ENCODE measurements at regions not wholly inside any gene's neighbourhood (a gene's known extent, or its start where the extent isn't known, plus 50 kb on each side); places are given as distances from the start of the nearest gene placed in this dataset.
"Not testable (repeated sequence)": the region's sequence is repeated elsewhere in the genome, so short reads cannot be mapped to it uniquely, and the experiment has no call there.

DNA sequence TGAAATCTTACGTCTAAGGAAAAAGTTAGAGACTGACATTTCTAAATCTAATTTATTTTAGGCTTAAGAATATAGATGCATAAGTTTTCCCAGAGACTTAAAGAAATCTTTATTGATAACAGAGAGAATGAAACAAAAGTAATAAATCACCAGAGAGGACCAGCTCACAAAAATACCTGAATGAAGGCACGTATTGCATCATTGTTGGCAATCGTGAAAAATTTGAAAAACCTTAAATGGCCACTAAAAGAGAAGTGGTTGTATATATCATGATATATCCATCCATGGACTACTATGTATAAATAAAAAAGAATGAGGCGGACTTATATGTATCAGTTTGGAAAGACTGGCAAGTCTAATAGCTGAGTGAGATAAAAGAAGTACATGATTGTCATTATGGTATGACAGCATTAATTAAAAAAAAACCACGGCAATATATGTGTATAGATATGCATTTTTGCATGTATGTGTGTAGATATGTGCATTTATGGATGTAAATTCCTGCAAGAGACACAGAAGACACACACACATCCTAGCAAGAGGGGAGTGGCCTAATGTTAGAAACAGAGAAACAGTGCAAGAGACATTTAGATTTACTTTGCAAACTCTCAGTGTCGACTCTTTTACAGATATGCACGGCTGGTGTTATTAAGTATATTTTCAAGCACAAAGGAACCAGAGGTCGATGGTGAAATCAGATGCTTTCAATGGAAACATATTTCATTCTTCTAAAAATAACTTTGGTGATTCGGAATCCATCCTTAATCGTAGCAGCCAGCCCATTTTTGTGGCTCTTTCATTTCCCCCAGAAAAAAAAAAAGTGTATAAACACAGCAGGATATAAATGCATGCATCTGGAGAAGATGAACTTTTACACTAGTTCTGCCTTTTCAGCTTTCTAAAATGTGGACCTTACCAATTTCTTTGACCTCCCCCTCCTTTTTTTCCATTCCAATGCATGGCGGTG lies 156.1 kb upstream of the SALL4 start:
- DNase-seq (ENCODE audit: low read depth): no peak

DNA sequence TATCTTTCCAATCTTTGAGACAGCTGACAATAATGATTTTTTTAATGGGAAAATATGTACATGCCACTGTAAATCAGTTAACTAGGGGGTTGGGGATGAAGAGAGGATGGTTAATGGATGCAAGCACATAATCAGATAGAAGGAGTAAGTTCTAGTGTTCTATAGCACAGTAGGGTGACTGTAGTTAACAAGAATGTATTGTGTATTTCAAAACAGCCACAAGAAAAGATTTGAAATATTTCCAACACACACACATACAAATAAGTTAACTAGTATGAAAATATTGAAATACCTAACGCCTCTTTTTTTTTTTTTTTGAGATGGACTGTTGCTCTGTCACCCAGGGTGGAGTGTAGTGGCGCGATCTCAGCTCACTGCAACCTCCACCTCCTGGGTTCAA lies 153.4 kb upstream of the SALL4 start:
- peak; percentile 74 for DNase-seq (ENCODE audit: low read depth)

DNA sequence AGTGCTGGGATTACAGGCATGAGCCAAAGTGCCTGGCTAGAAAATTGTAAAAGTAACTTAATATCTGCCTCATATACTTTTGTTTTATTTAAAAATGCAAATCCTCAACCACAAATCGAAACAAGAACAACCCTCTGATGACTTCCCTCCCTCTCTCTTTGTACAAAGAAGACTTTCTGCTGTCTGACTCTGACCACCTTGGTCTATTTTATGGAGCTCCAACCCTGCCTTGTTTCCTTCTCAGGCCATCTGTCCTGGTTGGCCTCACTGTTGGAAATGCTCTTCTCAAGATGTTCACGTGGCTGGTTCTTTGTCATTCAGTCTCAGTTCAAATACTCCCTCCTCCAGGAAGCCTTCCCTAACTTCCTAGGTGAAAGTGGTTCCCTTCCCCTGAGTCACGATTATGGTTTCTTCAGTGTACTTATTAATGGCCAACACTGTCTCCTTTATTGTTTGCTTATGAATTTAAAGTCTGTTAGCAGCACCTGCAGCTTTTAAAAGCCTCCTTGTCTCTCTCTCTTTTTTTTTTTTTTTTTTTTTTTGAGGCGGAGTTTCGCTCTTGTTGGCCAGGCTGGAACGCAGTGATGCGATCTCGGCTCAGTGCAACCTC lies 151.5 kb upstream of the SALL4 start:
- no peak for DNase-seq (ENCODE audit: low read depth)

DNA sequence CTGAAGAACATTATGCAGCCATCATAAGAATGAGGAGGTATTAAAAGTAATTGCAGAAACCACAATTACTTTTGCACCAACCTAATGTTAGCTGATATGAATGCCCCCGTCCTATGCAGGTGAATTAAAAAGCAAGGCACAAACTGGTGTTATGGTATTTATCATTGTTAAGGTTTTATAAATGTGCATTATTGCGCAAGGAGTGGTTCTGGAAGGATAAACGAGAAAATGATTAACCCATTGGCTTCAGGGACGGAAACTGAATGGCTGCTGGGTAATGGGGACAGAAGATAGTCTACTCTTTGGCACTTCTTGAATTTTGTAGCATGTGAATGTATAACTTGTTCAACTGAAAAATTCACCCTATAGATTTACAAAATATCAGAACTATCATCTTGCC lies 148.6 kb upstream of the SALL4 start:
- DNase-seq (ENCODE audit: low read depth): no peak

DNA sequence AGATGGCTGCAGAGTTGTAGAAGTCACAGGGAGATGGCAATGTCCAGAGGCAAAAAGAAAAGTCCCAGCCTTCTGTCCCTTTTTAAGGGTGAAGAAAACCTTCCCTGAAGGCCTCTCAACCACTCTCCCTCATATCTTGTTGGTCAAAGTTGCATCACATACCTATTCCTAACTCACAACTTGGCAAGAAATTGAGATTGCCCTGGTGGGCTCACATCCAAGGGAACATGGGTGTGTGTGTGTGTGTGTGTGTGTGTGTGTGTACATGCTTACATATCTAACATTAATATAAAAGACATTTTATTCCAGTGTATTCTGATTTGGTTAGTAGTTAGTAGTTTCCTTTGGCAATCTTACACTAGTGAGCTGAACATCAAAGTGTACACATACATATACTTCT lies 144.3 kb upstream of the SALL4 start:
- DNase-seq (ENCODE audit: low read depth): no peak

DNA sequence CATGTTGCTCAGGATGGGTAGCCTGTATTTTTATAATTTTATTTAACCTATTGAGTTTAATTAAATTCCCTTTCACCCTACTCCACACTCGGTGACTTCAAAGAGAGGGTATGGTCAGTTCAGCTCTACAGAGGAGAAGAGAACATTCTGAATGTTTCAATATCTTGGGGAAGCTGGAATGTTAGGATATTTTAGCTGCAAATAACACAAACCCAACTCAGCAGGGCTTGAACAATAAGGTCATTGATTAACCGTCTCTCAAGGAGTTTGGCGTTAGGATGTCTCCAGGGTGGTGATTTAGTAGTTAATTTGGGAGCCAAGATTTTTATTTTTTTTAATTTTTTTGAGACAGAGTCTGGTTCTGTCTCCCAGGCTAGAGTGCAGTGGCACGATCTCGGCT lies 143.6 kb upstream of the SALL4 start:
- no peak for DNase-seq (ENCODE audit: low read depth)

DNA sequence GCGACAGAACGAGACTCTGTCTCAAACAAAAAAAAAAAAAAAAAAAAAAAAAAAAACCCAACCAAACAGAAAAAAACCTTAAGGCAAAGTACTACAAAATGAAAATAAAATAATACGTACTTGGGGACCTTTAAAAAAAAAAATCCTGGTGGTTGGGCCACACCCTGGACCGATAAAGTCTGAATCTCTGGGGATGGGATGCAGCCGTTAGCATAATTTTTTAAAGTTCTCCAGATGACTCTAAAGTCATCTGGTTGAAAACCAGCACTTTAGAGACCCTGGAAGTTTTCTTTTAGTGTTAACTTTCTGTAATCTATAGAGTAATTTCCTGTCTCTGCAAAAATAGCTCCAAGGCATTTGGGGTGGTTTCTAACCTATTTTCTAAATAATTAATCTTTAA lies 142.9 kb upstream of the SALL4 start:
- DNase-seq (ENCODE audit: low read depth): no peak

DNA sequence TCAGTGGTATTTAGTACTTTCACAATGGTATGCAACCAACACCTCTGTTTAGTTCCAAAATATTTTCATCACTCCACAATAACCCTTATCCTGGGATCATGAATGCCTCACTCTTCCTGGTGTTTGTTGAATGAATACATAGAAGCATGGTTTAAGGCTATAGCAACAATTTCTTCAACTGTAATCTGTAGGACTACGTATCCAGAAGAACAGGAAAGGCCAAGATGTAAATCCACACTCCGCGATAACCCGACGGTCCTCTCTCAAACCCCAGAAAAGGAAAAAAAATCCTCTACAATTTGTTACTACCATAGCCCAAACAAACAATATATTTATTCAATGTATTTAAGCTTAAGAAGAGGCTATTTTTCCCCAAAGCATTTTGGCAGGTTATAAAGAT lies 141.4 kb upstream of the SALL4 start:
- DNase-seq (ENCODE audit: low read depth): no peak

DNA sequence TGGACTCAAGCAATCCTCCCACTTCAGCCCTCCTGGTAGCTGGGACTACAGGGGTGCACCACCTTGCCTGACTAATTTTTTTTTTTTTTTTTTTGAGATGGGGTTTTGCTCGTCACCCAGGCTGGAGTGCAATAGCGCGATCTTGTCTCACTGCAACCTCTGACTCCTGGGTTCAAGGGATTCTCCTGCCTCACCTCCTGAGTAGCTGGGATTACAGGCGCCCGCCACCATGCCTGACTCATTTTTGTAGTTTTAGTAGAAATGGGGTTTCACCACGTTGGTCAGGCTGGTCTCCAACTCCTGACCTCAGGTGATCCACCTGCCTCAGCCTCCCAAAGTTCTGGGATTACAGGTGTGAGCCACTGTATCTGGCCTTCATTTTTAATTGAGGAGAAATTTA lies 141.0 kb upstream of the SALL4 start:
- DNase-seq (ENCODE audit: low read depth): not testable (repeated sequence)

DNA sequence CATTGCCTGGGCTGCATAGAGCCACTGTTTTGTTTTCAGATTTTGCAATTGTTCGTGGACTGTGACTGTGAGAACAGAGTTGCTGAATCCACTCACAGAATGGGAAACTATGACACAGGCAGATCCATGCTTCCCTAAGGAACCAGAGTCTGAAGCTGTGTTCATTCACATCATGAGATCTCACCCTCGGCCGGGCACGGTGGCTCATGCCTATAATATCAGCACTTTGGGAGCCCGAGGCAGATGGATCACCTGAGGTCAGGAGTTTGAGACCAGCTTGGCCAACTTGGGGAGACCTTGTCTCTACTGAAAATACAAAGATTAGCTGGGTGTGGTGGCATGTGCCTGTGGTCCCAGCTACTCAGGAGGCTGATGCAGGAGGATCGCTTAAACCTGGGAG lies 139.2 kb upstream of the SALL4 start:
- no peak for DNase-seq (ENCODE audit: low read depth)

DNA sequence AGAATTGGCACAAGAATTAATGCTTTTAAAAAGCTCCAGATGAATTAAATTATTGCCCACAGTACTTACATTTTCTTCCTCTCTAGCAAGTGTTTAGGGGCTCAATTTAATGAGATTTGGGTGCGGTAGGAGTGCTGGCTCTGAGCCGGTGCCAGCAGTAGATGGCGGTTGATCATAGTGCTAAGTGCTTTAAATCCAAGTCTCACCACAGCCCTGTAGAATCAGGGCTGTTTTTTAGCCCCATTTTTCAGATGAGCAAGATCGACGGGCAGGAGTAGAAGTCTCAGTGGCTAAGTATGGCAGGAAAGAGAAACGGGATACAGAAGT lies 136.9 kb upstream of the SALL4 start:
- DNase-seq (ENCODE audit: low read depth): no peak

DNA sequence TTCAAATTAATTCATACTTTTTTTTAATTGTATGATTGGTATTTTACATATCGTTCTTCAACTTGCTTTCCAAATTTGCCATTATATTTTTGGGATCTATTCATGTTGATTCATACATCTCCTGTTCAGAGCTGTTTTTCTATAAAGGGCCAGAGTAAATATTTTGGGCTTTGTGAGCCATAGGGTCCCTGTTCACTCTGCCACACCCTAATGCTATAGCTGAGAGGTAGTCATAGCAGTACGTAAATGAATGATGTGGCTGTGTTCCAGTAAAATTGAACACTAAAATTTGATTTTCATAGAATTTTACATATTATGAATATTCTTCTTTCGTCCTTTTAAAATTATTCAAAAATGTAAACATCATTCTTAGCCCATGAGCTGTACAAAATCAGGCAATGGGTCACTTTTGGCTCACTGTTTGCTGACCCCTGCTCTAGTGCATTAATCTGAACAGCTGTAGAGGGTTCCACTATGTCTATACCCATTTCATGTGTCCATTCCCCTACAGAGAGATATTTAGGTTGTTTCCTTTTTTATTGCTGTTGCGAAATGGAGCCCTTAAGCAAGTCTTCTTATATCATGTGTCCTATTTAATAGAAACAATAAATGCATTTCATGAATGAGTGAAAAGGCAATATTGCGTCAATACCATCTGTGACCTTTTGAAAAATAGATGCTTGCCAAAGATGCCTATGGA lies 136.4 kb upstream of the SALL4 start:
- no peak for DNase-seq (ENCODE audit: low read depth)

DNA sequence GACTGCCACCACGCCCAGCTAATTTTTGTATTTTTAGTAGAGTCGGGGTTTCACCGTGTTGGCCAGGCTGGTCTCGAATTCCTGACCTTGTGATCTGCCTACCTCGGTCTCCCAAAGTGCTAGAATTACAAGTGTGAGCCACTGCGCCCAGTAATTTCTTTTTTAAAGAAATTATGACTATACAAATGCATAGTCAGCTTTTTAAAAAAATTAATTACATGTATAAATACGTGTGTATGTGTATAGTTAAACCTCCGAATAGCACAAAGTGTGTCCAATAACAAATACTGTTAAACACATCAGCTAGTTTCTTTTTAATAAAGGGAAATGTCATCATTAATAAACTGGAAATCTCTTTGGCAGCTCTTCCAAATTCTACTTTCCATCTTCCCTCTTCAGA lies 135.5 kb upstream of the SALL4 start:
- DNase-seq (ENCODE audit: low read depth): no peak

DNA sequence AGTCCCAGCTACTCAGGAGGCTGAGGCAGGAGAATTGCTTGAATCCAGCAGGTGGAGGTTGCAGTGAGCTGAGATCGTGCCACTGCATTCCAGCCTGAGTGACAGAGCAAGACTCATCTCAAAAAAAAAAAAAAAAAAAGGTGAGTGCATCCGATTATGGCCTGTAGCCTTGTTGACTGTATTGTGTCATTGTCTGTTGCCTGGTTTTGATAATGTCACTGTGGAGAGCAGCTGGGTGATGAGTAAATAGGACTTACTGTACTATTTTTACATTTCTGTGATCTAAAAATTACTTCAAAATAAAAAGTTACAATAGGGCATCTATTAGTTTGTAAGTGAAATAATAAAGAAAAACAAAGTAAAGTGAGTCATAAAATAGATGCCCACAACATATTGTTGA lies 134.1 kb upstream of the SALL4 start:
- no peak for DNase-seq (ENCODE audit: low read depth)

DNA sequence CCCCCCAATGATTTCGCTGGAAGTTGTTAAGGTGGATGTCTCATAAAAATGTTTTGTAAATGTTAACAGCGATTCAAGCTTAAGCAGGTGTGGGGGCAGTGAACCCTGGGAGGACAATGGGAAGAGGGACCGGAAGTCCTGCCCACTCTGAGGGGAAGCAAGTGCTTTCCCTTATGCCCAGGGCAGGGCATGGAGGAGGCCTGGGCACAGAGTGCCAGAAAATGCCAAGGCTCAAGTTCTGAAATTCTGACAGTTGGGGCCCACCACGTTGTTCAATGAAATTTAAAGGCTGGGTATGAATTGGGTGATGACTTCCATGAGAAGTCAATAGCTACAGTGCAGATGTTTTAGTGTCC lies 132.7 kb upstream of the SALL4 start:
- DNase-seq (ENCODE audit: low read depth): no peak

DNA sequence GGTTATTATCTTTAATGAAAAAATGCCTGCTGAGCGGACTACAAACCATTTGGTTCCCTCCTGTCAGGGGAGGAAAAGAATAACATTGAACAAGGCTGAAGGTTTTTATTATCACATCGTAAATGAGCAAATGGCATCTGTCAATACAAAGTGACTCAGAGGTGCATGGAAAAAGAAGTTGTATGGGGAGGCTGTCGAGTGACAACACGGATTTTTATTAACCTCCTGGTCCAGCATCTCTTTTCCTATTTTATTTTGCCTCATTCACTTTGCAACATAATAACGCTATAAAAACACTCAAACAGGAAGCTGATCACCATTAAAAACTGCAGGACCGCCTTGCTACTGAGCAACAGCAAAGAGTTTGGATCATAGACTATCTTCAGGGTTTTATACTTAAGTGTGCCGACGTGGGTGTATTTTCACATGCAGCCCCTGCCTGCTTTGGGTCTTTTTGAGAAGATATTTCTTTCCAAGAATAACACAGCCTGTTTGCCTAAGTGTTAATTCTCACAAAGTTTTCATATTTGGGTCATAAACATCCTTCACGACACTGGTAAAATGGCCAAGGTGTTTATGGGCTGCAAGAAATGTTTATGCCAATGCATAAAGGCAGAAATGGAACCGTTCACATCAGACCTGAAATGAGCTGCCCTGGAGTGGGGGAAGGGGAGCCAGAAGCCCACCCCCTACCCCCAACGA lies 132.1 kb upstream of the SALL4 start:
- DNase-seq (ENCODE audit: low read depth): no peak

DNA sequence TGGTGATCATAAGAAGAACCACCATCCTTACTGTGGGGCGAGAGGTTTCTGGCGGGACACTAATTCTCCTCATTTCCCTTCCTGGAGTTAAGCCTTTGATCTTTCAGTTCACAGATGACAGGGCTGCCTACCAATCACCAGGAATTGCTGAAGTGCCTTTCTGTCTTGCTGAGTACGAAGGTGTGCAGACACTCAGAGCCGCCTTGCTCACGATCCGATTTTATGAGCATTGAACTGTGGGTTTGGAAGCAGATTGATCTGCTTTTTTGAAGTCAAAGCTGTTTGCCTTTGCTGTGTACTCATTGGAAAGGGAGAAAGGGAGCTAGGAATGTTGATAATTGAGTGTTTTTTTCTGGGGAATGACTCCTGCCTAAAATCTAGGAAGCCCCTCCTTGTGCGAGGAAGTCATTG lies 129.1 kb upstream of the SALL4 start:
- DNase-seq (ENCODE audit: low read depth): no peak

DNA sequence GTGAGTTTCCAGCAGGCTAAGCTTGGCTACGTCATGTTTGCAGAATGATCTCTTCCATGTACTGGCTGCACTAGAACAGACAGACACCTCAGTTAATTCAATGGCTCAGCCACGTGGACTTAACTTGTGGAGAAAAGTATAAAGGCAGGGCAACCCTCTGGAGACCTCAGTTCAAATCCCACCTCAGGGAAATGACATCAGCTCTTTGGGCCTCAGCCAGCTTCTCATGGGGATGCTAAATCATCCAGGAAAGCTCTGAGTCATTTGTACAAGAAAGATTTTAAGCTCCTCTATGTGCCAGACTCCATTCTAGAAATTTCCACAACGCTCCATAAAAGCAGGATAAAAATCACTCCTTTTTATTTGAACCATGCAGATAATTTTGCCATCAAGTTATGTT lies 128.5 kb upstream of the SALL4 start:
- DNase-seq (ENCODE audit: low read depth): peak; percentile 72

DNA sequence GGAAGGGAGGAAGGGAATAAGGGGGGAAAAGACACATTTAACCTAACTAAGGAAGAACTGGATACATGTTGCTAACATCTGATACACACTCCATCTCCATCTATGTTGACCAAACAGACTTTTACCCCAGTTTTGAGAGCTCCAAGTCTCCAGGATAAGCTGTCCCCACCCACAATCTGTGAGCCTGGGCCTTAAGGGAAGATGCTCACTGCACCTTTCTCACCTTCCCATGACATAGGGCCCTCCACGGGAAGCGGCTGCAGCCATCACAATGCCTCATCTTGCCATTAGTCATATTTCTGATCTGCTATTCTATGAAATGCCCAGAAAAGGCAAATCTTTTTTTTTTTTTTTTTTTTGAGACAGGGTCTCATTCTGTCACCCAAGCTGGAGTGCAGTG lies 126.6 kb upstream of the SALL4 start:
- DNase-seq (ENCODE audit: low read depth): no peak

DNA sequence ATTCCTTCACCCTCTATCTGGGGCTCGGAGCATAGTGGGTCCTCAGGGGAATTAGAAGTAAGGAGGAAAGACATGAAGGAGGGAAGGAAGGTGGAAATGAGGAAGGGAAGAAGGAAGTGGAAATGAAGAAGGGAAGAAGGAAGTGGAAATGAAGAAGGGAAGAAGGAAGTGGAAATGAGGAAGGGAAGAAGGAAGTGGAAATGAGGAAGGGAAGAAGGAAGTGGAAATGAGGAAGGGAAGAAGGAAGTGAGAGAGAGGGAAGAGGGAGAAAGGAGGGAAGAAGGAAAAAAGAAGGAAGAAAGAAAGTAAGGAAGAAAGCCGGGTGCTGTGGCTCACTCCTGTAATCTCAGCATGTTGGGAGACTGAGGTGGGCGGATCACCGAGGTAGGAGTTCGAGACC lies 125.6 kb upstream of the SALL4 start:
- not testable (repeated sequence) for DNase-seq (ENCODE audit: low read depth)

DNA sequence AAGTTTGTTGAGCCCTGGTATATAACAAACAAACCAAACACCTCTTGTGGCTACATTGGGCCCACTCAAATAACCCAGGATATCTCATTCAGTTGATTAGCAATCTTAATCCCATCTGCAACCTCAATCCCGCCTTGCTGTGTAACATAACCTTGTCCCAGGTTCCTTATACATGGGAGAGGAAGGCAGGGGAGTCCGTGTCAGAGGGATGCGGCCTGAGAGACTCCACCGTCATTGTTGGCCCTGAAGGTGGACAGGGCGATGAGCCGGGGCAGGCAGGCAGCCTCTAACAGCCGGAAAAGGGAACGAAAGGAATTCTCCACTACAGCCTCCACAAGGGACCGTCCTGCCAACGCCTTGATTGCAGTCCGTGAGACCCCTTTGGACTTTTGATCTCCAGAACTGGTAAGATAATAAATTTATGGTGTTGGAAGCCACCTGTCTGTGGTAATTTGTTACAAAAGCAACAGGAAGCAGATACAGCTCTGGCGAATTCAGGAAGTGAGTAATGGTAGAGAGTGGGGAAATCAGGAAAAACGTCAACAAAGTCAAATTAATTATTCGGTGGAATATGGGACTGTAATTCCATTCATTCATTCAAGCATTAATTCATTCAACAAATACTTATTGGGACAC lies 124.5 kb upstream of the SALL4 start:
- peak; percentile 25 for DNase-seq (ENCODE audit: low read depth)

DNA sequence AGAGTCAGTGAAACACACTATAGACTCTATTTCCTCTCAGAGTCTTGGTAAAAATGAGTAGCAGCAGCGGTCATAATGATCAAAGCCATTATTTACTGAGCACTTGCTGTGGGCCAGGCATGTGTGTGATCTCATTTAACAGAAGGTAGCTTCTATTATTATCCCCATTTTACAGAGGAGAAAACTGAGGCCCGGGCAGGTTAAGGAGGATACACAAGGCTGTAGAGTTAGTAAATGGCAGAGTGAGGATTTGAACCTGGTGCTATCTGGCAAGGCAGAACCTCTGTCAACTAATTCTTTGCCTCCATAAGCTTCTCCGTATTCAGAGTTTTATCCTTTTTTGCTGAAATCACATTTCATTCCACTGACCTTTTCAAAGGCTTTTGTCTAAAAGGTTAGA lies 122.2 kb upstream of the SALL4 start:
- no peak for DNase-seq (ENCODE audit: low read depth)
